Activated T-cell treated with anti-CD3 and anti-CD28 coated beads, Interleukin-2, amount 50 U/mL, for 24 hours (primary cell): ENCODE measurements at regions not wholly inside any gene's neighbourhood (a gene's known extent, or its start where the extent isn't known, plus 50 kb on each side); places are given as distances from the start of the nearest gene placed in this dataset.

Experiments
- DNase-seq: peaks from one replicate; pipeline ENCODE4 v3.0.0-alpha.2; 2020
- H3K27ac Mint-ChIP-seq: 2 replicates; pipeline ENCODE4 v1.8.0; 2020; ENCODE audit warnings: mild to moderate bottlenecking, mixed read lengths
- H3K27me3 Mint-ChIP-seq: 2 replicates; pipeline ENCODE4 v1.8.0; 2020; ENCODE audit warnings: mixed read lengths
- H3K36me3 Mint-ChIP-seq: 2 replicates; pipeline ENCODE4 v1.8.0; 2020; ENCODE audit warnings: low read depth, mixed read lengths
- H3K4me1 Mint-ChIP-seq: 2 replicates; pipeline ENCODE4 v1.8.0; 2020; ENCODE audit warnings: low read depth, mixed read lengths
- H3K4me3 Mint-ChIP-seq: 2 replicates; pipeline ENCODE4 v1.8.0; 2020; ENCODE audit warnings: mild to moderate bottlenecking, moderate library complexity, mixed read lengths
- H3K9me3 Mint-ChIP-seq: 2 replicates; pipeline ENCODE4 v1.8.0; 2020; ENCODE audit warnings: mixed read lengths

DNA sequence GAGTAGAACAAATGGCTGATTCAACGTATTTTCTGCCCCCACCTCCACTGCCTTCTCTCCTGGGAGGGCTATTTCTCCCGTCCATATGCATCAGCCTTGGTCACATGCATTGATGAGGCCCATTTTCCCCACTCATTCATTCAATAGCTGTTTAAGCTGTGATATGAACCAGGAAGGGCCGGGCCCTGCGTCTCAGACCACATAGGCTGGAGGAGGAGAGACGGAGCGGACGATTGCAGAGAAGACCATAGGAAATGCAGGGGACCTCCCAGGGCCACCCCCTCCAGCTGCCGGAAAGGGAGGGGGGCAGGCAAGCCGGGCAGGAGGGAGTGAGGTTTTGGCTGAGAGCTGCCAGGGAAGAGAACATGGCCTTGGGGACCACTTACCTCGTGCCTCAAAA is 104.4 kb upstream of the TMEM132D start:
- Mint-ChIP-seq H3K36me3 (no peaks in the 10 kb centered on the region), H3K4me3 (no peak overlapping the region), H3K27me3 (peaks cover 9% of the 10 kb centered on the region), H3K27ac (no peak overlapping the region), H3K4me1 (no peaks in the 10 kb centered on the region), H3K9me3 (no peaks in the 10 kb centered on the region)
- DNase-seq: no peak

DNA sequence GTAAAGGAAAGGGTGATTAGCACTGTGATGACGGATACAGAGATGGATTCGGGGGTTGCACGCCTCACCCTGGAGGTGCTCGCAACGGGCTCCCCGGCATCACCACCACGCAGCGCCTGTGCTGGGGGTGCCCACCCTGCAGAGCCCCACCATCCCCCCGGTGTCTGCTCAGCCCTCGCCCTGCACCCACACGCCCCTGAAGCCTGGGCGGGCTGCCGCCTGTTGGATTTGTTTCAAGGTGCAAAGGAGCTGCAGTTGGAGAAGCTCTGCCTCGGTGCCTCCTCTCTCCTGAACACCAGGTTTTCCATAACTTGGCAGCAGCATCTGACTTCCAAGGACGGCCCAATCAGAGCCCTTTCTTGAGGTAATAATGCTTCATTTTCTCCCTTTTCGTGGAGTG is 106.1 kb upstream of the TMEM132D start:
- no peaks in the 10 kb centered on the region for H3K36me3 Mint-ChIP-seq
- H3K4me3 Mint-ChIP-seq: no peak overlapping the region
- H3K27ac Mint-ChIP-seq: no peak overlapping the region
- no peak for DNase-seq
- H3K9me3 Mint-ChIP-seq: no peaks in the 10 kb centered on the region
- H3K27me3 Mint-ChIP-seq: peaks cover 9% of the 10 kb centered on the region
- H3K4me1 Mint-ChIP-seq: no peaks in the 10 kb centered on the region

GRCh38 chr12:130011611-130012385 is 108.0 kb upstream of the TMEM132D start:
- H3K27me3 Mint-ChIP-seq: peaks cover 12% of the 10 kb centered on the region
- DNase-seq: no peak
- no peaks in the 10 kb centered on the region for H3K4me1 Mint-ChIP-seq
- H3K4me3 Mint-ChIP-seq: no peak overlapping the region
- no peaks in the 10 kb centered on the region for H3K9me3 Mint-ChIP-seq
- H3K27ac Mint-ChIP-seq: no peak overlapping the region
- H3K36me3 Mint-ChIP-seq: no peaks in the 10 kb centered on the region

GRCh38 chr12:130013771-130014484 is 110.1 kb upstream of the TMEM132D start:
- DNase-seq: peak; percentile 59
- Mint-ChIP-seq H3K4me3 (no peak overlapping the region), H3K4me1 (no peaks in the 10 kb centered on the region), H3K27me3 (peaks cover 11% of the 10 kb centered on the region), H3K27ac (no peak overlapping the region), H3K9me3 (no peaks in the 10 kb centered on the region), H3K36me3 (no peaks in the 10 kb centered on the region)

DNA sequence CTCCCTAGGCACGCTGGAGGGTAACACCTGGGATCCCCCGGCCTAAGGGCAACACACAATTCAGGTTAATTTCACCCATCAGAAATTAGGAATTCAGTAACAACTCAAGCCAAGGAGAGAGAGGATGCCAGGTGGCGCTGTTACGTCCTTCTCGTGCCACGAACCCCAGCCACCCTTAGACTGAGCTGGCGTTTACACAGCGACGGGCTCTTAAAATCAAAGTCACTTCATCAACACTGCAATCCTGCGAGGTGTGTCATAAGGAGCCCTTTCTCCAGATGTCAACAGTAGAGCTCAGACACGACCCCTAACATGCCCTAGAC is 110.6 kb upstream of the TMEM132D start:
- peaks cover 11% of the 10 kb centered on the region for H3K27me3 Mint-ChIP-seq
- H3K9me3 Mint-ChIP-seq: no peaks in the 10 kb centered on the region
- DNase-seq: no peak
- no peaks in the 10 kb centered on the region for H3K4me1 Mint-ChIP-seq
- H3K4me3 Mint-ChIP-seq: no peak overlapping the region
- no peak overlapping the region for H3K27ac Mint-ChIP-seq
- H3K36me3 Mint-ChIP-seq: no peaks in the 10 kb centered on the region

DNA sequence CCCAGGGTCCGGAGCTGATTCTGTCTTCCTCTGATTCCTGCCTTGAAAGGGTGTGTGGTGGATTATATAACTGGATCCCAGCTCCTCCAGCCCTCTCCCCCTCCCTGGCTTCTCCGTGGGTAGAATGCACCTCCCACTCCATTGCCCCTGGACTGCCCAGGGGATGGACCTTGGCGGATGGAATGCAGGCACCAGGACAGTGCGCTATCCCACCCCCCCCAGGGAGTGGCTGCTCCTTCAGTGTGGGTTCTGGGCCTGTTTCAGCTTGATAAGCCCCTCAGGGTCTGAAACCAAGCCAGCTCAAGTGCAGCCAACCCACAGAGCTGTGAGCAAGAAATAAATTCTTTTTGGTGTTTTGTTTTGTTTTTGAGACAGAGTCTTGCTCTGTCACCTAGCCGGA is 112.4 kb upstream of the TMEM132D start:
- H3K27me3 Mint-ChIP-seq: peaks cover 8% of the 10 kb centered on the region
- no peak overlapping the region for H3K4me3 Mint-ChIP-seq
- no peaks in the 10 kb centered on the region for H3K9me3 Mint-ChIP-seq
- DNase-seq: no peak
- no peak overlapping the region for H3K27ac Mint-ChIP-seq
- no peaks in the 10 kb centered on the region for H3K36me3 Mint-ChIP-seq
- no peaks in the 10 kb centered on the region for H3K4me1 Mint-ChIP-seq

DNA sequence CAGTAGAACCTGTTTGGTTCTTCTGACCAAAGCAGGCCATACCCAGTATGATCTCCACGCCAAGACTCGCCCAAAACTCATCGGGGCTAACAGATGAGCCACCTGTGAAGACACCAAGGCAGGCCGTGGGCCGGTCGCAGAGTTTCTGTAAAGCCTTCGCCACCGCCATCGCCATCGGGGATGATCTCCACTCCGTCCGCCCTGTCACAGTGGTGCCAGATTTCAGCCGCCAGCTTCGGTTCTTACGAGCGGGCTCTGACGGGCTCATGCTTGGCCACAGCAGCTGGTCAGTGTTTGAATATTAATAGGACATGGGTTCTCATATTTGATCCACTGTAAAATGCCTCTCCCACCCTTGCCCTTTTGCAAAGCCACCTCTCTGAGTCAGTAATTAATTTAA is 113.2 kb upstream of the TMEM132D start:
- Mint-ChIP-seq H3K9me3 (no peaks in the 10 kb centered on the region), H3K27ac (no peak overlapping the region), H3K36me3 (no peaks in the 10 kb centered on the region), H3K27me3 (peaks cover 5% of the 10 kb centered on the region), H3K4me1 (no peaks in the 10 kb centered on the region), H3K4me3 (no peak overlapping the region)
- no peak for DNase-seq

- H3K4me3 Mint-ChIP-seq: no peak overlapping the region
- no peaks in the 10 kb centered on the region for H3K9me3 Mint-ChIP-seq
- H3K27ac Mint-ChIP-seq: no peak overlapping the region
- no peak for DNase-seq
- no peaks in the 10 kb centered on the region for H3K4me1 Mint-ChIP-seq
- peaks cover 5% of the 10 kb centered on the region for H3K27me3 Mint-ChIP-seq
- H3K36me3 Mint-ChIP-seq: no peaks in the 10 kb centered on the region
Measured at GRCh38 chr12:130017591-130018449, 114.0 kb upstream of the TMEM132D start.

DNA sequence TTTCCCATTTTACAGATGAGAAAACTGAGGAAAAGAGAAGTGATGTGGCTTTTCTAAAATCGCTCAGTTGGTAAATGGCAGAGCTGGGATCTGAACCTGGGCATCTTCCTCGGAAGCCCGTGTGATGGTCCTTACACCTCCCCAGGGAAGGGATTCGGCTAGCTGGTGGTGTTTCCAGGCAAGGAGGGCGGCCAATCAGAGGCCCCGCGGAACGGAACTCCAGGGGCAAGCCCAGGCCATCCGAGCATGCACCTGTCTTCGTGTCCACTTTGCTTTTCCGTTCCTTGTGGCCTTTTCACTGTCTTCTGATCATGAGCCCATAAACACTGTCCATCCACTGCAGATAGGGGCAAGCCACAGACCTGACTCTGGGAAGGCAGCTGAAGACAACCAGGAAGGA is 114.8 kb upstream of the TMEM132D start:
- Mint-ChIP-seq H3K4me3 (no peak overlapping the region), H3K4me1 (no peaks in the 10 kb centered on the region), H3K36me3 (no peaks in the 10 kb centered on the region), H3K27me3 (peaks cover 5% of the 10 kb centered on the region), H3K27ac (no peak overlapping the region), H3K9me3 (no peaks in the 10 kb centered on the region)
- no peak for DNase-seq

- no peaks in the 10 kb centered on the region for H3K36me3 Mint-ChIP-seq
- H3K27me3 Mint-ChIP-seq: peaks cover 20% of the 10 kb centered on the region
- no peaks in the 10 kb centered on the region for H3K9me3 Mint-ChIP-seq
- H3K4me1 Mint-ChIP-seq: no peaks in the 10 kb centered on the region
- no peak for DNase-seq
- H3K4me3 Mint-ChIP-seq: no peak overlapping the region
- no peak overlapping the region for H3K27ac Mint-ChIP-seq
Measured at GRCh38 chr12:130026608-130027176, 122.9 kb upstream of the TMEM132D start.

DNA sequence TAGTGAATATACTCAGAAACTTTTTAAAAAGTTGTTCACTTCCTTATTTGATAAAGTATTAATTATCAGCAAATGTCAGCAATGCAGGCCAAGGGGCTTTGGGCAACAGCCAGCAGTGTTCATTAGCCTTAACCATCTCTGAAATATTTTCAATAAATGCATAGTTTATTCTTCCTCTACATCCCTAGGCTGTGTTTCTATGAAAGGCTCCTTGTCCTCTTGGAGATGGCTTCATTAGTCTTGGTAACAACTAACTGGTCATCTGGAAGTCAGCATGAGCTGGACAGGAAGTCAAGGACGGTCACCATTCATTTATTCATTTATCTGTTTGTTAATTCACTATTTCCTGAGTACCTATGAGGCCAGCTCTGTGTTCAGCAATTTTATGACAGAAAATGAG is 124.0 kb upstream of the TMEM132D start:
- Mint-ChIP-seq H3K27ac (no peak overlapping the region), H3K27me3 (peaks cover 28% of the 10 kb centered on the region), H3K36me3 (no peaks in the 10 kb centered on the region), H3K9me3 (no peaks in the 10 kb centered on the region), H3K4me1 (no peaks in the 10 kb centered on the region), H3K4me3 (no peak overlapping the region)
- no peak for DNase-seq

DNA sequence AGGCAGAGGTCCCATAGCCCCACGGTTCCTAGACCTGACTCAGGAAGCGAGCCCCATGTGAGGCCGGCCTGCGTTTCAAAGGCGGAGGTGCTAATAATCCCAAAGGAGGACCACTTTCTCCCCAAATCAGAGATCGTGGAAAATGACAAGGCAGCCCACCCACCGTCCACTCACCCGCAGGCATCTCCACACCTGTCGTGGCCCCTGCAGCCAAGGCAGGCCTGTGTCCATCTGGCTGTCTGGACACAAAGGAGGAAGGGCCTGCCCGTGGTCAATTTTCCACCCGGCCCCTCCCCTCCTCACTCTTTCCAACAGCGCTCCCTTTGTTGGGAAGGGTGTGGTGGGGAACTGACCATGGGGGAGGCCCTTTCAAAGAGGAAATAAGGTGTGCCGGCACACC is 125.3 kb upstream of the TMEM132D start:
- Mint-ChIP-seq H3K4me3 (no peak overlapping the region), H3K9me3 (no peaks in the 10 kb centered on the region), H3K27ac (no peak overlapping the region), H3K27me3 (peaks cover 35% of the 10 kb centered on the region), H3K4me1 (no peaks in the 10 kb centered on the region), H3K36me3 (no peaks in the 10 kb centered on the region)
- no peak for DNase-seq

DNA sequence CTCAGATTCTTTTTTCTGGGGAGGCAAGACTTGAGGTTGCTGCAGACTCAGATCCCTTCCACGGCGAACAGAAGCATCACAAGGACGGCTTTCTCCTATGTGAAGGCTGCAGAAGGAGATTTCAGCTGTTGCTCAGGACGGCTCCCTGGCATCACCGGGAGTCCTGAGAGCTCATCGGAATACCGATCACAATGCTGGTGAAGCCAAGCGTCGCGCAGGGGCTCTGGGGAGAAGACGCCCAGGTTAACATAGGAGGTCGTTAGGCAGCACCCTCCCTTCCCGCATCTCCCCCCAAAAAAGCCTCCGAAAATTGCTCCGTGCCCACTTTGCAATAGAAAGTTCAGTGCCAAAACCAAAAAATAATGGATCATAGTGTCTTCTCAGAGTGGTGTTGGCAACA is 127.2 kb upstream of the TMEM132D start:
- H3K27me3 Mint-ChIP-seq: peaks cover 46% of the 10 kb centered on the region
- H3K4me1 Mint-ChIP-seq: no peaks in the 10 kb centered on the region
- H3K36me3 Mint-ChIP-seq: no peaks in the 10 kb centered on the region
- DNase-seq: no peak
- H3K27ac Mint-ChIP-seq: no peak overlapping the region
- H3K9me3 Mint-ChIP-seq: no peaks in the 10 kb centered on the region
- no peak overlapping the region for H3K4me3 Mint-ChIP-seq

DNA sequence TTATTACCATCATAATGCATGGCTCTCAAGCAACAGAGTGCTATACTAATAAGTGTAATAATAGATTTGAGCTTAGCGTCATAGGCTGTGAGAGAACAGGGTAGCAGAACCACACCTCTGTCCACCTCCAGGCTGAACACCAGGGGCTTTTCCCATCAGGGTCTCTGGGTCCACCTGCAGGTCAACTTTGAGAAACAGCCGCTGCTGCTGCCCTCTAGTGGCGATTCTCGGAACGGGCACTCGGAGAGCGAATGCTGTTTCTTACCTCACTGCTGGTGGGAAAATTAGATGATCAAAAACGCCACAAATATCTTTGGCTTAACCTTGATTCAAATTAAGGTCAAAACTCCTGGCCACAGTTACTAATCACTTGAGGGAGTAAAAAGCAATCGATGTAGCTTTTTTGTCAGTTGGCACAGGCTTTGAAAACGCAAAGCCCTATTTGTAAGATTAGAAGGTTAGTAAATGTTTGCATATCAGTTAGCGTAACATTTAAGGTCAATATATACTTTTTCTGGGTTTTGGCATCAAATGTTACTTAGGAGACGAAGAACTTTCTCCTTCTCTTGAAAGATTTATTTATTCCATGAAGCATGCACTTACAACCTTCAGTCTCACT is 127.9 kb upstream of the TMEM132D start:
- no peaks in the 10 kb centered on the region for H3K36me3 Mint-ChIP-seq
- H3K27ac Mint-ChIP-seq: no peak overlapping the region
- peak; percentile 75 for DNase-seq
- H3K27me3 Mint-ChIP-seq: peaks cover 48% of the 10 kb centered on the region
- H3K9me3 Mint-ChIP-seq: no peaks in the 10 kb centered on the region
- no peaks in the 10 kb centered on the region for H3K4me1 Mint-ChIP-seq
- H3K4me3 Mint-ChIP-seq: no peak overlapping the region
